ENCODE measurements at regions not wholly inside any gene's neighbourhood (a gene's known extent, or its start where the extent isn't known, plus 50 kb on each side); places are given as distances from the start of the nearest gene placed in this dataset.
"Not testable (repeated sequence)": the region's sequence is repeated elsewhere in the genome, so short reads cannot be mapped to it uniquely, and the experiment has no call there.

GRCh38 chr7:69205581-69205980 lies 392.7 kb upstream of the AUTS2 start:
- Mint-ChIP-seq H3K9me3 (peaks cover 20% of the 10 kb centered on the region), H3K27ac (no peak overlapping the region), H3K4me1 (ENCODE audit: low read depth) (no peaks in the 10 kb centered on the region), H3K27me3 (ENCODE audit: low read depth) (no peaks in the 10 kb centered on the region), H3K4me3 (no peak overlapping the region), H3K36me3 (ENCODE audit: low read depth) (no peaks in the 10 kb centered on the region)
- no peak for DNase-seq (ENCODE audit: low spot score)

DNA sequence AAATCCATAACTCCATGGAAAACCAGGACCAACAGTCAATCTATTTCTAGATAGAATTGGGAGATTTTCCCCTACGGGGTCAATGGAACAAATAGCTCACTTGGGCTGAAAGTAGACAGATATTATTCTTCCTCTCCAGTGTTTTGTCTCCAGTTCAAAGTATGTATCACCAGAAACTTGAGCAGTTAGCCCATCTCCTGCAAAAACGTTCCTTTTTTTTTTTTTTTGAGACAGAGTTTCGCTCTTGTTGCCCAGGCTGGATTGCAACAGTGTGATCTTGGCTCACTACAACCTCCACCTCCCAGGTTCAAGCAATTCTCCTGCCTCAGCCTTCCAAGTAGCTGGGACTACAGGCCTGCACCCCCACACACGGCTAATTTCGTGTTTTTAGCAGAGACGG lies 390.0 kb upstream of the AUTS2 start:
- no peaks in the 10 kb centered on the region for H3K4me1 Mint-ChIP-seq (ENCODE audit: low read depth)
- H3K36me3 Mint-ChIP-seq (ENCODE audit: low read depth): no peaks in the 10 kb centered on the region
- peaks cover 15% of the 10 kb centered on the region for H3K9me3 Mint-ChIP-seq
- no peaks in the 10 kb centered on the region for H3K27me3 Mint-ChIP-seq (ENCODE audit: low read depth)
- no peak overlapping the region for H3K4me3 Mint-ChIP-seq
- DNase-seq (ENCODE audit: low spot score): no peak
- H3K27ac Mint-ChIP-seq: no peak overlapping the region

- Mint-ChIP-seq H3K4me3 (no peak overlapping the region), H3K36me3 (ENCODE audit: low read depth) (no peaks in the 10 kb centered on the region), H3K9me3 (peaks cover 16% of the 10 kb centered on the region), H3K4me1 (ENCODE audit: low read depth) (no peaks in the 10 kb centered on the region), H3K27me3 (ENCODE audit: low read depth) (no peaks in the 10 kb centered on the region), H3K27ac (no peak overlapping the region)
- no peak for DNase-seq (ENCODE audit: low spot score)
These were observed 389.4 kb upstream of the AUTS2 start for GRCh38 chr7:69208848-69209247.

DNA sequence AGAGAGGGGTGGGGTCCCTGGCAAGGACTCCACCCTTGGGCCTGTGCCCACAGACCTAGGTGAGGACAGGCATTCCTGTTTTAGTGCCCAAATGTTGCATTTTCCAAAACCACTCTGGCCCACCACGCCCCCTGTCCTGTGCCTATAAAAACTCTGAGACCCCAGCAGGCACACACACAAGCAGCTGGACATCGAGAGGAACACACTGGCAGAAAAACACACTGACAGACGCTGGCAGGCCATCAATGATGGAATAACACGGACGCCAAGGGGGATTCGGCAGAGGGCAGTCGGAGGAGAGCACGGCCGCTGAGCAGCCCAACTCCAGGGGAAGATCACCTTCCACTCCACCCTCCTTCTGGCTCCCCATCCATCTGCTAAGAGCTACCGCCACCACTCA lies 386.9 kb upstream of the AUTS2 start:
- no peak for DNase-seq (ENCODE audit: low spot score)
- no peaks in the 10 kb centered on the region for H3K27me3 Mint-ChIP-seq (ENCODE audit: low read depth)
- H3K27ac Mint-ChIP-seq: no peak overlapping the region
- no peaks in the 10 kb centered on the region for H3K4me1 Mint-ChIP-seq (ENCODE audit: low read depth)
- H3K9me3 Mint-ChIP-seq: peaks cover 6% of the 10 kb centered on the region
- H3K4me3 Mint-ChIP-seq: no peak overlapping the region
- no peaks in the 10 kb centered on the region for H3K36me3 Mint-ChIP-seq (ENCODE audit: low read depth)

DNA sequence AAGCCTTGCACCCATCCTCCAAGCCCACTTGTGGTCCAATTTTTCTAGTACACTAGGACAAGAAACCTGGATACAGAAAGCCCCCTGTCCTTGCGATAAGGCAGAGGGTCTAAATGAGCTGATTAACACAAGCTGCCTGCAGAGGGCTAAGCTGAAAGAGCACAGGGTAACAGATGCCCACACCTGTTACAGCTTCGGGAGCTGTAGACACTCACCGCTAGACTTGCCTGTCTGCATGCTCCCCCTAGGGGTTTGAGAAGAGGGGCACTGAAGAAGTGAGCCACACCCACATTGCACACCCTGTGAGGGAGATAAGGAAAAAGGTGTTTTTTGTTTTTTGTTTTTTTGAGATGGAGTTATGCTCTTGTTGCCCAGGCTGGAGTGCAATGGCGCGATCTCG lies 386.5 kb upstream of the AUTS2 start:
- H3K27me3 Mint-ChIP-seq (ENCODE audit: low read depth): no peaks in the 10 kb centered on the region
- H3K4me3 Mint-ChIP-seq: no peak overlapping the region
- no peaks in the 10 kb centered on the region for H3K36me3 Mint-ChIP-seq (ENCODE audit: low read depth)
- no peak for DNase-seq (ENCODE audit: low spot score)
- no peak overlapping the region for H3K27ac Mint-ChIP-seq
- peaks cover 6% of the 10 kb centered on the region for H3K9me3 Mint-ChIP-seq
- H3K4me1 Mint-ChIP-seq (ENCODE audit: low read depth): no peaks in the 10 kb centered on the region

DNA sequence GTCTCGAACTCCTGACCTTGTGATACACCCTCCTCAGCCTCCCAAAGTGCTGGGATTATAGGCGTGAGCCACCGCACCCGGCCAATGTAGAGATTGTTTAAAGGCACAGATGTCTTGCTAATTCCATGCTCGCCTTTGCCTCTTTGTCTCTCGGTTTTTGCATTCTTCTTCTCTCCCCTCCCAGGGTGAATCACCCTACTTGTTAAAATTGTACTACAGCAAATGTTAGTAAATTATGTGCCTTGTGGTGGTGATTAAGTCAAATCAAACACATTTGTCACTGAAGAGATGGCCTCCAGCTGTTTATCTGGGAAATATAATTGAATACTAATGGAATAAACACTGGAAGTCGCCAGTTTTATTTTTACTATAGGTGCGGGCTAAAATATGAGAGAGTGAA lies 384.4 kb upstream of the AUTS2 start:
- DNase-seq (ENCODE audit: low spot score): no peak
- Mint-ChIP-seq H3K4me3 (no peak overlapping the region), H3K4me1 (ENCODE audit: low read depth) (no peaks in the 10 kb centered on the region), H3K27ac (no peak overlapping the region), H3K9me3 (peaks cover 19% of the 10 kb centered on the region), H3K27me3 (ENCODE audit: low read depth) (no peaks in the 10 kb centered on the region), H3K36me3 (ENCODE audit: low read depth) (no peaks in the 10 kb centered on the region)

GRCh38 chr7:69215516-69215915 lies 382.8 kb upstream of the AUTS2 start:
- peaks cover 28% of the 10 kb centered on the region for H3K9me3 Mint-ChIP-seq
- not testable (repeated sequence) for H3K4me1 Mint-ChIP-seq (ENCODE audit: low read depth); H3K4me3 Mint-ChIP-seq; H3K36me3 Mint-ChIP-seq (ENCODE audit: low read depth); H3K27me3 Mint-ChIP-seq (ENCODE audit: low read depth); H3K27ac Mint-ChIP-seq; DNase-seq (ENCODE audit: low spot score)

DNA sequence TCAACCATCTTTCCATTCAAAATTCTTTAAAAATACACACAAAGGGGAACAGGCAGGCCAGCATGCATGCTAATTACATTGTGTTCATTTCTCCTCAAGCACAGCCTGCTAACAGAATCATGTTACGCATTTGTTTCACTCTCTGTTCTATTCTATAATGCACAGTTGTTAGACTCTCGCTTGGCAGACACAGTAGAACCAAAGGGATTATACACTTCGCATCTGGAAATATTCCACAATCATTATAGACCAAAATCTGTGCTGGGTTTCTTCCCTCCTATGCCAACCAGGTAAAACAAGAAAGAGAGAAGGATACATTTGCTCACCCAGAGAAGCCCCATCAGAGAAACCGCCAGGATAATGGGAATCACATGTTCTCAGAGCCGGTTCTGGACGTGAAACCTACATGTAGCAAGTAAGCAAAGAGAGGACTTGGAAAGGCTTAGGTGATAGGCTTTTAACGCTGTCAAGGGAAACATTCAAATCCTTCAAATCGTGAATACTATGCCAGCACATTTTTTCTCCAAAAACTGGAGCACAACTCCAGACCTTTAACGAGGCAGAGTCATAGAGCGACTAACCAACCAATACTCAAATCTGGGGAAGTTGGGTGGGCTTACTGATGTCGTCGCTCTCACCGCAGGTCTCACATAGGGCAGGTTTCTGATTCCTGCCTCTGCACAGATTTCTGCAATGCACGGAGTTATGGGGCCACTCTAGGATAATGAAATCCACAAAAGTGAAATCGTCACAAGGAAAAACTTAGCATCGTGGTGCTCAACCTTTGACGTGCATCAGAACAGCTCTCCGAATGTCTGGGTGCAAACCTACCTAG lies 380.5 kb upstream of the AUTS2 start:
- no peaks in the 10 kb centered on the region for H3K4me1 Mint-ChIP-seq (ENCODE audit: low read depth)
- H3K36me3 Mint-ChIP-seq (ENCODE audit: low read depth): no peaks in the 10 kb centered on the region
- H3K9me3 Mint-ChIP-seq: peaks cover 39% of the 10 kb centered on the region

DNA sequence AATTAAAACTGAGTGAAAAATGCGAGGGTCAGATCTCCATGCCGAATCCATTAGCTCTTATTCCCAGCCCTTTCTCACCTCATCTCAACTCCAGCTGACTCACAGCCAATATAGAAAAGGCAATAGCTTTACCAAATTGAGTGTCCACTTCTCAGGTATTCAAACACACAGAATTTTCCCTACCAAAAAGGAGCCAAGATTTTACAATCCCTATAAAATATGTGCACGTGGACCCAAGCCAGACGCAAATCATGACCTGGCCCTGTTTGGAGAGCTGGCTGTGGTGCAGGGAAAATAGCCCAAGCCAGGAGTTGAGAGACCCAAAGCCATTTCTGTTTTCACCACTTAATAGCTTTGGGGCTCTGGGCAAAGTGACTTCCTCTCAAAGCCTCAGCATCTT lies 379.7 kb upstream of the AUTS2 start:
- no peak for DNase-seq (ENCODE audit: low spot score)
- no peaks in the 10 kb centered on the region for H3K4me1 Mint-ChIP-seq (ENCODE audit: low read depth)
- H3K27ac Mint-ChIP-seq: no peak overlapping the region
- H3K9me3 Mint-ChIP-seq: peaks cover 43% of the 10 kb centered on the region
- H3K4me3 Mint-ChIP-seq: no peak overlapping the region
- H3K27me3 Mint-ChIP-seq (ENCODE audit: low read depth): no peaks in the 10 kb centered on the region
- H3K36me3 Mint-ChIP-seq (ENCODE audit: low read depth): no peaks in the 10 kb centered on the region

More for the DNA sequence above, 380.5 kb upstream of the AUTS2 start:
- H3K27me3 Mint-ChIP-seq (ENCODE audit: low read depth): no peaks in the 10 kb centered on the region
- H3K27ac Mint-ChIP-seq: no peak overlapping the region
- no peak for DNase-seq (ENCODE audit: low spot score)
- no peak overlapping the region for H3K4me3 Mint-ChIP-seq

DNA sequence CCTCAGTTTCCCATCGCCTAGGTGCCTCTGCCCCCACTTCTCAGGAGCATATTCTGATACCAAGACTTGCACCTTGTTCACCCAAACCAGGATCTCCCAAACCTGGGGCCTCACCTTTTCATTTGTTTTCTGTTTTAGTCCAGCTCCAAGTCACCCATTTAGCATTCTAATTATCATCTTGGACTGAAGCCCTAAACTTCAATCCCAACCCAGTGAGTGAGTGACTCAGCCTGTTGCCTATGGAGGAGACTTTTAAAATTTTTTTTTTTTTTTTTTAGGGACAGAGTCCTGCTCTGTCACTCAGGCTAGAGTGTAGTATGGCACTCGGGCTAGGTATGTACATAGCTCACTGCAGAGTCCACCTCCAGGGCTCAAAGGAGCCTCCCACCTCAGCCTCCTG lies 378.9 kb upstream of the AUTS2 start:
- no peak overlapping the region for H3K4me3 Mint-ChIP-seq
- H3K9me3 Mint-ChIP-seq: peaks cover 45% of the 10 kb centered on the region
- H3K27ac Mint-ChIP-seq: no peak overlapping the region
- H3K36me3 Mint-ChIP-seq (ENCODE audit: low read depth): no peaks in the 10 kb centered on the region
- H3K4me1 Mint-ChIP-seq (ENCODE audit: low read depth): no peaks in the 10 kb centered on the region
- no peaks in the 10 kb centered on the region for H3K27me3 Mint-ChIP-seq (ENCODE audit: low read depth)
- no peak for DNase-seq (ENCODE audit: low spot score)

GRCh38 chr7:69225259-69225943 lies 372.9 kb upstream of the AUTS2 start:
- DNase-seq (ENCODE audit: low spot score): no peak
- H3K27ac Mint-ChIP-seq: no peak overlapping the region
- H3K4me1 Mint-ChIP-seq (ENCODE audit: low read depth): no peaks in the 10 kb centered on the region
- peaks cover 32% of the 10 kb centered on the region for H3K9me3 Mint-ChIP-seq
- no peak overlapping the region for H3K4me3 Mint-ChIP-seq
- H3K27me3 Mint-ChIP-seq (ENCODE audit: low read depth): no peaks in the 10 kb centered on the region
- no peaks in the 10 kb centered on the region for H3K36me3 Mint-ChIP-seq (ENCODE audit: low read depth)

DNA sequence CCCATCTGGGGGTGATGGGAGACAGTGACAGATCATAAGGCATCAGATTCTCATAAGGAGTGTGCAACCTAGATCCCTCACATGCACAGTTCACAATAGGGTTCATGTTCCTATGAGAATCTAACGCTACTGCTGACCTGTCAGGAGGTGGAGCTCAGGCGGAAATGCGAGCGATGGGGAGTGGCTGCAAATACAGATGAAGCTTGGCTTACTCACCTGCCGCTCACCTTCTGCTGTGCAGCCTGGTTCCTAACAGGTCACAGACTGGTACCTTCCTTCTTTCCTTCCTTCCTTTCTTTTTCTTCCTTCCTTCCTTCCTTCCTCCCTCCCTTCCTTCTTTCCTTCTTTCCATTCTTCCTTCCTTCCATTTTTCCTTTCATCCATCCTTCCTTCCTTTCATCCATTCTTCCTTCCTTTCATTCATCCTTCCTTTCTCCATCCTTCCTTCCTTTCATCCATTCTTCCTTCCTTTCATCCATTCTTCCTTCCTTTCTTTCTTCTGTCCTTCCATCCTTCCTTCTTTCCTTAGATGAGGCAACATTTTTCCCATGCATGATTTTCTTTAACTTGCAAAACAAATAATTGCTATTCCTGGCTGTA lies 370.0 kb upstream of the AUTS2 start:
- no peak overlapping the region for H3K27ac Mint-ChIP-seq
- H3K27me3 Mint-ChIP-seq (ENCODE audit: low read depth): no peaks in the 10 kb centered on the region
- H3K36me3 Mint-ChIP-seq (ENCODE audit: low read depth): no peaks in the 10 kb centered on the region
- H3K9me3 Mint-ChIP-seq: peaks cover 21% of the 10 kb centered on the region
- H3K4me3 Mint-ChIP-seq: no peak overlapping the region
- H3K4me1 Mint-ChIP-seq (ENCODE audit: low read depth): no peaks in the 10 kb centered on the region
- DNase-seq (ENCODE audit: low spot score): no peak

DNA sequence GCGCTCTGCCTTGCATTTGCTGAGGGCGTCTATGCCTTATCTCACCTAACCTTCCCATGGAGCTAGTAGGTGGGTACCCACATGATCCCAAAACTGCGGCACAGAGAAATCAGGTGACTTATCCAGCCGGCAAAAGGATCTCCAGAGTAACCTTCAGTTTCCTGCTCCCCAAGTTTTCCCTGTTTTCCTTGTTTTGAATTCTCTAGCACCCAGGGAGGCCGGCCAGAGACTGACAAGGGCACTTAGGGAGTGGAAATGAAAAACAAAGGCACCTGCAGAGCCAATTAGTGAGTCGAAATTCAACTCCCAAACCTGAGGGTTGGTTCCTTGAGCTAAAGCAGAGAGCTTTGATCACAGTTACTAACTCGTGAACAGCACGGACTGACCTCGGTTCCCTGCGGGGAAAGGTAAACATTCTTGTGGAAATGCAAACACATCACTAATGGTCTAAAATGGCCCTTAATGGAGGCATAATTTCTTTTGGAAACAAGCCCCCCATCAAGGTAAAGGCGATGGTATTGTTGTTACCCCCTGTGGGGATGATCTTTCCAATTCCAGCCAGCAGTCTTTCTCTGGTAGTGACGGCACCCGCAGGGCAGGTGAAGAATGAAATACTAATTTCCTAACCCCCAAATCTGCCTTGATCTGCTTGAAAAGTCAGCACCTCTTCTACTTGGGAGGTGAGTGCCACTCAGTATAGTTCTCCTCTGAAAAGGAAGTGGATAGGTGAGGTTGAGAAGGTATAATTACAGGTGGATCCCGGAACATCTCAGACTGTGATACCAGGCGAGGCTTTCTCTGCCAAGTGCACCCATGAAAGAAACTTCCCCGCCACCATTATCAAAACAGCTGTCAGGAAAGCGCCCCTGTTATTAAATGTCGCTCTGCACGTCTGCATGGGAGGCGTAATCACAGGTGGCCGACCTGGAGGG lies 365.6 kb upstream of the AUTS2 start:
- no peaks in the 10 kb centered on the region for H3K36me3 Mint-ChIP-seq (ENCODE audit: low read depth)
- no peak overlapping the region for H3K27ac Mint-ChIP-seq
- no peak overlapping the region for H3K4me3 Mint-ChIP-seq
- peaks cover 18% of the 10 kb centered on the region for H3K9me3 Mint-ChIP-seq
- no peaks in the 10 kb centered on the region for H3K4me1 Mint-ChIP-seq (ENCODE audit: low read depth)
- DNase-seq (ENCODE audit: low spot score): no peak
- H3K27me3 Mint-ChIP-seq (ENCODE audit: low read depth): no peaks in the 10 kb centered on the region
